Ecto neural progenitor cell (in vitro differentiated cells): ENCODE measurements at regions not wholly inside any gene's neighbourhood (a gene's known extent, or its start where the extent isn't known, plus 50 kb on each side); places are given as distances from the start of the nearest gene placed in this dataset.
"Not testable (repeated sequence)": the region's sequence is repeated elsewhere in the genome, so short reads cannot be mapped to it uniquely, and the experiment has no call there.

Experiments
- DNase-seq: peaks from one replicate; pipeline ENCODE4 v3.0.0-alpha.2; 2018; ENCODE audit warnings: low spot score

DNA sequence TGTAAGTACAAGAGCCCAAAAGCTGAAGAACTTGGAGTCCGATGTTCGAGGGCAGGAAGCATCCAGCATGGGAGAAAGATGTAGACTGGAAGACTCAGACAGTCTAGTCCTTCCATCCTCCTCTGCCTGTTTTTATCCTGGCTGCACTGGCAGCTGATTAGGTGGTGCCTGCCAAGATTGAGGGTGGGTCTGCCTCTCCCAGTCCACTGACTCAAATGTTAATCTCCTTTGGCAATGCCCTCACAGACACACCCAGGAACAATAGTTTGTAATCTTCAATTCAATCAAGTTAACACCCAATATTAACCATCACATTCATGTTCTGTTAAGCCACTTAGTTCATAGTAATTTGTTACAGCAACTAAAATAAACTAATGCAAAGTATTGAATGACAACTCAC lies 904.4 kb upstream of the HS3ST1 start:
- DNase-seq = not testable (repeated sequence)

DNA sequence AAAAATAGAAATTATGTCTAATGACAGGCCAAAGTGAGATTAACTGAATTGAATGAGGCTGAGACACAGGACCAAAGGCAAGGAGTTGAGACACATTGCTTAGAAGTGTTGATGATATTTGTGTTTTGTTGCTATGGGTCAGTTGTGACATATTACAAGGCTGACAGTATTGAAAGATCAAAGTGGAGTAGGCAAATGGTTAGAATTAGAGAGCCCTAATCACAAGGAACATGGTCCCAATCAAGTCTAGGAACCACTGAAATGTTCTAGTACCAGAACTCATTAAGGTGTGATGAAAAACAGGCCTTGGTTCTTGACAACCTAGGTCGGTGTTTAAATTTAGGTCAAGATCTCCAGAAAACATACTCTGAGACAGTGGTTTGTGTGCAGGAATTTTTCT lies 896.3 kb upstream of the HS3ST1 start:
- no peak for DNase-seq

DNA sequence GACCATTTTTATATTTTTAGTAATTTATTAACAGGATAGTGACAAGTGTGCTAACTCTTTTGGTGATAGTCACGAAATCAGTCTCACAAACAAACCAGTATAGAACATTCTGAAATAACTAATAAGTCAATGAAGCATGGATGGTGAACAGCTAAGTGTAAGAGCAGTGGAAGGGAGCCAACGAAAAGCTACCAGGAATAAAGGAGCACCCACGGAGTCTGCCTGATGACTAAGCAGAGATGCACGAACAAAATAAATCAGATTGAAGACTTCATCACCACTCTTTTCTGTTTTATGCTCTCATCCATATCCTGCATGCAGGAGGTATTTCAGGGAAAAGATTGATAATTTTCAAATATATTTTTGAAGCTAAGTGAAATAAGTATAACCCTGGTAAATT lies 891.1 kb upstream of the HS3ST1 start:
- no peak for DNase-seq

DNA sequence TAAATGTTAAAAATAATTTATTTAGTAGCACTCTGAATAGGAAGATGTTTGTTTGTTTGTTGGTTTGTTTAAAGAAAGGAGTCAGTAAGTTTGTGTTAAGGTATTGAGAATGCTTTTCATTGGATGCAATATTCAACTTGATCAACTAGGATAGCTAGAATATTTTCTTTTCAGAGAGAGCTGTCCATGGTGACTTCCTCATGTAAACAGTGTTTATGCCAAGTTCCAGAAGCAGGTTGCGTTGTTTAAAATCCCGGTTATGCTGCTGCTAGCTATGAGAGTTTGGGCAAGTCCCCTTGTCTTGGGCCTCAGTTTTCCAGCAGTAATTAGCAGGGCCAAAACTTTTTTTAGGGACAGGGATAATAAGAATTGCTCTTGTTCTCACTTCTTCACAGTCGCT lies 876.2 kb upstream of the HS3ST1 start:
- DNase-seq = no peak

DNA sequence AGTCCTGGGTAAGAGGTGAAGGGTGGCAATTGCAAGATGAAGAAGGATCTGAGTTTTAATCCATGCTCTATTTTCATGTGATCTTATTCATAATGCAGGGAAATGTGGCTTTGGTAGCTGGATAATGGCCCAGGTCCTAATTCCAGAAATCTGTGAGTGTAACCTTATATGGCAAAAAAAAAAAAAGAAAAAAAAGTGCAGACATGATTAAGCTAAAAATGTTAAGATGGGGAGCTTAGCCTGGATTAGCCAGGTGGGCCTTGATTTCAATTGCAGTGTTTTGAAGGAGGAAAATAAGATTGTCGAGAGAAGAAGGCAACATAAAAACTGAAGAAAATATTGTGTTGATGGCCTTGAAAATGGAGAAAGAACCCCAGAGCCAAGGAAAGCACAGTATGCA lies 867.7 kb upstream of the HS3ST1 start:
- DNase-seq = no peak

DNA sequence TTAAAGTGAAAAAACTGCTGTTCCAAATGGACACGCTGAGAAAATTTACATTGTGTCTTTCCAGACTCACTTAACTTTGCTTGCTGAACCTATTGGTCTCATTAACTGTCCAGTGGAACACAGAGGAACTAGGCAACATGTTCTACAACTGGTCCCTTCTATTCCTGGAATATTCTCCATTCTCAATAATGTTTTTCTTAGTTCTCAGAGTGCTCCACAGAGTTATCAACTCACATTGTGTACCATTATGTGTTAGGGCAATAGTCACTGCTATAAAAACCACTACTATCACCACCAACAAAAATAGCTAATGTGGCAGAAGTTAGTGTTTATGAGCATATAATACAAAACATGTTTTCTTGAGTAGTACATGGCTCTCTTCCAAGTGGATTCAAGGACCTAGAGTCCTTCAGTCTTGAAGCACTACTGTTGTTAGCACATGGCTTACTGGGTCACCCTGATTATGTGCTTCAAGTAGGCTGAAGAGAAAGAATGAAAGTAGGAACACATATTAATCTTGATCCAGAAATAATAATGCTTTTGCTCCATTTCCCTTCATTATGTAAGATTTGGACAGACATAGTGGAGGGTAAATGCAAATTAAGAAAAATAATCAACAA lies 865.3 kb upstream of the HS3ST1 start:
- no peak for DNase-seq

DNA sequence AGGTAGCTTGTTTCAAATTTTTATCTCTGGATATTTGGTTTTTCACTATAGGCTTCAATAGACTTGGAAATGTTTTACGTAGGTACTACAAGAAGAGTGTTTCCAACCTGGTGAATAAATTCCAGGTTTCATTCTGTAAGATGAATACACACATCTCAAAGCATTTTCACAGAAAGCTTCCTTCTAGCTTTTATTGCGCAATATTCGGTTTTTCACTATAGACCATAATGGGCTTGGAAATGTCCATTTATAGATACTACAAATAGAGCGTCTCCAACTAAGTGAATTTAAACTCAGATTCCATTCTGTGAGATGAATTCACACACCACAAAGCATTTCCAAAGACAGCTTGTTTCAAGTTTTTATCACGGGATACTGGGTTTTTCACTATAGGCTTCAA lies 857.7 kb upstream of the HS3ST1 start:
- no peak for DNase-seq

DNA sequence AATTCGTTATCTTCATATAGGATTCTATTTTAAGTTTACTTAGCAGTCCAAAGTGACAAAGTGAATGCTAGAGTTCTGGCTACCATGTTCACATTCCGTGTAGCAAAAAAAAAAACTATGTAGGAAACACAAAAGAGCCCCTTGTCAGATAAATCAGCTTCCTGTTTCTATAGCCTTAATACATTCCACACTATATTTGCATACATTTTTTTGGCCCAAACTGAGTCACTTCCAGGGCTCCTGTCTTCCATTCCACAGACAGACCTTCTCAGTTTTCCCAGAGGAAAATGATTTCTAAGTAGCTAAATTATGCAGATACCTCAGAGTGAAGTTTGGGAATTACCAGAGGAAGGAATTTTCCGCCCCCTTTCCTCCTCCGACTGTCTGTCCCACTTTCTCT lies 841.9 kb upstream of the HS3ST1 start:
- no peak for DNase-seq

DNA sequence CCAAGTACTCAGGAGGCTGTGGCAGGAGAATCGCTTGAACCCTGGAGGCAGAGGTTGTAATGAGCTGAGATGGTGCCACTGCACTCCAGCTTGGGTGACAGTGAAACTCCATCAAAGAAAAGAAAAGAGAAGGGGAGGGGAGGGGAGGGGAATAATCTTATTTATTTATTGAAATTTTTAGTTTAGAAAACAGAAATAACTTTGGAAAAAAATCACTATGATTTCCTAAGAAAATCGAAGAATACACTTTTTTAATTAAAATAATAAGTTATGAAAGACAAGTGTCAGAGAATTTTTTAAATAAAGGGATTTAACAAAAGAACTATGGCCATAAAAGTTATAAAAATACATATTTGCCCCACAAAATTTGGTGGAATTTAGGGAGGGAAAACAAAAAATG lies 836.9 kb upstream of the HS3ST1 start:
- no peak for DNase-seq

DNA sequence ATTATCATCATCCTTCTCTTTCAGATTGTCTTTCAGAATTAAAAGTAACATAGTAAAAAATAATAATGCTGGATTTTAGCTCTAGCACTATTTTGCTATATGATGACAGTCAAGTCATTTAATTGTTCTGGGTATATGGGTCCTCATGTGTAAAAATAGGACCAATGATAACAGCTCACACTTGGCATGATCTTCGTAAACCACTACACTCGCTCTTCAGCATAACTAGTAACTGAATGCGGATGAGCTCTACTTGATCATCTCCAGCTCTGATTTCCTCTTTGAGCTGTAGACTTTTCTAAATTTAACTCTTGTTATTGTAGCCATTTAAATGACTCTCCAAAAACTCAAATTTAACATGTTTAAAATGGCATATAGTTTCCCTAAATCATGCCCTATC lies 831.8 kb upstream of the HS3ST1 start:
- DNase-seq = no peak

DNA sequence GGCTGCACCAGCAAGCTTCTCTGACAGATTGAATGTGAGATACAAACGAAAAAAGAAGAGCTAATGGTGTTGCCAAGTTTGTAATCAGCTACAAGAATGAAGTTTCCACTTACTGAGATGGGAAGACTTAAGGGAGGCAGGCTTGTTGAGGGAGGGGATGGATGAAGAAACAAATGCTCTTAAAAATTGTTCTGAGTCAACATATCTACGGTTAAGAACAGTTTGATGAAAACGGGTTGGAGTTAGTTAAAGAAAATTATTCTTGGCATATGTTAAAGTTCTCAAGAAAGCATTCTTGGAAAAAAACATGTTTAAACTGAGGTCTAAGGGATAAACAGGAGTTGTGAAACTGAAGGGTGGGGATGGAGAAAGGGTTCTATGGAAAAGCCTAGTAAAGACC lies 816.3 kb upstream of the HS3ST1 start:
- DNase-seq = no peak

DNA sequence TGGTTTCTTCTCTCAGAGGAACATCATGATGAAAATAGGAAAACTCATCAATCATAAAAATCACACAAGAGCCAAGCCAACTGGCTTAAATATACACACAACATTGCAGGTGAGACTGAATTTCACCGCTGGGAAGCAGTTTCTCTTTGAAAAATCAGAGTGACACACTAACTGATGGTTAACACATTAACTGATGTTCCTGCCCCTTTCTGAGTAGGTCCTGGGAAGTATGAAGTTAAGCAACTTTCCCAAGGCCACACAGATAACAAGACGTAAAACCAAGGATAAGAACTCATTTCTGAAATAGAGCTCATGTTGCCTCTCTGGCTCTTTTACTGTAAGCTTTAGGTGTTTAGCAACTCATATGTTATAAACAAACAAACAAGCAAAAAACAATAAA lies 813.7 kb upstream of the HS3ST1 start:
- no peak for DNase-seq

DNA sequence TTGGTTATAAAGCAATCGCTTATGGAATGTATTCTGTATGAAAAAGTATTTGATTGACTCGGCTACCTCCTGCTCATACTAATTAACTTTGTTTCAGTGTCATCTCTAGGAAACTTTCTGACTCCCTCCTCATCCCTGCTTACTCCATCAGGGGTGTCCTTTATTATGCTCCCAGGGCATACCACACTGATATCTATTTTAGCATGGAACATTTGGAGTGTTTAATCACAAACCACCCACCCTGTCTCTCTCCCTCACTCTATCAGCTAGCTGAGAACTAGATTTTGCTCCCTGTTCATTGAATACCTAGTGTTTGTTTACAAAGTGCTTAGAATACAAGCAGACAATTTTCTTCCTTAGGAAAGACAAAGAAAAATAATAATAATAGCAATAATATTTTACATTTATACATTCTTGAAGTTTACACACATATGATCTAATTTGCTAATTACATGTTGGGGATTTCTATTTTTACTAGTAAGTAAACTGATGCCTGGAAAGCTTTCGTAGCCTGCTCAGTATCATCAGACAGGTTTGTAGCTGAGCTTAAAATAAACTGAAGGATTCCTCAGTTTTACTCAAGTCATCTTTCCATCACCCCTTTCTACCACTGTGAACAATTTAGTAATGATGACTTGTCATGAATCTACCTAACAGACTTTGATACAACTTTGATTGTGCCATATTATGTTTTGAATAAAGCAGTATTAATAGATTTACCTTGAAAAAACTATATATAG lies 811.4 kb upstream of the HS3ST1 start:
- DNase-seq = no peak

DNA sequence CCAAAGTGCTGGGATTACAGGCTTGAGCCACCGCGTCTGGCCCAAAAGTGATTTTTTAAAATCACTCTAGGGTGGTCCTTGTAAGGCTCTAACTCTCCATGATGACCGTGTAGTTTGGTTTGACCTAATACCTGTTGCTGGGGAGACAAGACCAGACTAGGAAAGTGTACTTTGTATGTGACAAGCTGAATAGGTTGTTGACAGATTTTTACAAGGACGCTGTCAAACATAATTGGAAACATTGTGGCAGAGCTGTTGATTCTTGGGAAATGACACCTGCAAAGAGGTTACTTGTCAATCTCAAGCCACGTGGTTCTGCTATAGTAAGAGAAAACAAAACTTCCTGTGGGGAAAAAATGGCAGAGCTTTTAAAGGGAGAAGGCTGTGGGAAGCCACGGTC lies 802.4 kb upstream of the HS3ST1 start:
- DNase-seq = no peak

DNA sequence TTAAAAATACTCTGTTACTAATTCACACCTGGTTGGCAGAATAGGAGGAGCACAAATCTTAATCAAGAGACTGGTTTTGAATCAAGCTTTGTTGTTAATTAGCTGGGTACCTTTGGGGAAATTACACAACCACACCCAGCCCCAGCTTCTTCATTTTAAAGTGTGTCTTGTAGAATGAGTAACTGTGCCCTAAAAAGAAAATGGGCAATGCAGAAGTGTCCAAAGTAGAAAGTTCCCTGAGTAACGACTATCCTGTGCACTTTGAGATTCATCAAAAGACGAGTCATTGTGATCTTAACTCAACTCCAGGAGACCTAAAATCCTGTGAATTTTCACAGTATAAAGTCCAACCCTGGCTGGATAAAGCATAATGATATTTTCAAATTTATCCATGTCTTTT lies 792.3 kb upstream of the HS3ST1 start:
- DNase-seq = no peak

DNA sequence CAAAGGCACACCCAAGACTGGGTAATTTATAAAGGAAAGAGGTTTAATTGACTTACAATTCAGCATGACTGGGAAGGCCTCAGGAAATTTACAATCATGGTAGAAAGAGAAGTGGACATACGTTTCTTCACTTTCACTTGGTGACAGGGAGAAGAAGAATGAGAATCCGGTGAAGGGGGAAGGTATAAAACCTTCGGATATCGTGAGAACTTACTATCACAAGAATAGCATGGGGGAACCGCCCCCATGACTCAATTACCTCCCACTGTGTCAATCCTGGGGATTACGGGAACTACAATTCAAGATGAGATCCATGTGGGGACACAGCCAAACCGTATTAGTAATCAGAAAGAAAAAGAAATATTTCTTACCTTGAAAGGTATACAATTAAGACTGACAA lies 782.9 kb upstream of the HS3ST1 start:
- DNase-seq = no peak

DNA sequence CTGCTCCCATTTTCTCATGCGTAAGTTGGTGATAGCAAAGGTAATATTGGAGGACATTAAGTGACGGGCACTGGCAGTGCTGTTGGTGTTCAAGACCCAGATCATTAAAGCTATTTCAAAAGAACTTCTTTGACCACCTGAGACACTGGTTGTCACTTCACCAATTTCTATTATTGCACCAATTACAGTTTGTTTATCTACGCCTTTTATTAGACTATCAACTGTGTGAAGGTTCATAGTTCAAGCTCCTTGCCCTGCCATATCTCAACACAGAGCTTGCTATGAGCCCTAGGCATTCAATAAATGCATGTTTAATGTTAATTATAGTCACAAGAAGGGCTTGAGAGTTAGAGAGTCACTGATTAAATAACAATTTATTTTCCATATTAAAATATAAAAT lies 778.7 kb upstream of the HS3ST1 start:
- DNase-seq = no peak

DNA sequence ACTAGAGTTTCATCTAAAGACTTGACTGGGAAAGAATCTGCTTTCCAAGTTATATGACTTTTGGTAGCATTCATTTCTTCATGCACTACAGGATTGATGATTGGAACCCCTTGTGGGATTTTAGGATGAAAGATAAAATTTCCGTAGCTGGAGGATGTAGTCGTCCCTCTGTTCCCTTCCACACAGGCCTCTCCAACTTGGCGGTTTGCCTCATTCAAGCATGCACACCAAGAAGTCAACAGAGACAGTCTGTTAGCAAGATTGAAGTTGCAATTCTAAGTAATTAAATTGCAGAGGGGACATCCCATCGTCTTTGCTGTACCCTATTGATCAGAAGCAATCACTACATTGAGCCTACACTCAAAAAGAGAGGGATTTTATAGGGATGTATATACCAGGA lies 777.4 kb upstream of the HS3ST1 start:
- DNase-seq = no peak

DNA sequence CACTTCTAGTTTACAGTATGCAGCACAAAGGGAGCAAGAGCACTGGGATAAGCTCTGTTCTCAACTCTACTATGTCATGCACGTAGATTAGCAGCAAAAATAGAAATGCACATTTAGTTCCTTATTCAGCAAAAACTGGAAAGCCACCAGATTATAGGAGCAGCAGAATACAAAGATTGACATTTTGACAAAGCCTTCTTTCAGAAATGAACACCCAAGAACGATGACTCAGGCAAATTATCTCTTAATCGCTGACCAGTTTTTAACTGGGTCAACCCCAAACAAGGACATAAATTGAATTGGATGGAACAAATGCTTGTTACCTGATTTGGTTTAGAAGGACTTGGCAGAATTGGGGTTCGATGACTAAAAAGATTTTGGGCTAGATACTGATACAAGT lies 775.3 kb upstream of the HS3ST1 start:
- no peak for DNase-seq

DNA sequence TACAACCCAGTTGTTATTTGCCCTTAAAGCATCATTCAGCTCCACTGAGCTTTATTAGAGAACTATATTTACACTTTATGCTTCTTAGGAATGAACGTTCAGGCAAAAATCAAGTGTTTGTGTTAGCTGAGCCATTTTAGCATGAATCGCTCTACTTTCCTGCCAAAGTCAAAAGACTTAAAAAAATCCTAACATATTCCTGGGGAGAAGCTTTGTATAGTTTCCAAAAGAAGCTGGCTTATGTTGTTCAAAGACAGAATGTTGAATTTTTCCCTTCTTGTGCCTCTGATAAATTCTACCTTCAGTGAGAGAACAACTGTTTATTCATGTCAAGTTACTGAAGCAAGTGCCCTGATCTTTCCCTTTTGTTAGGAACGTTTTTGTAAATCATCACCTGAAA lies 771.5 kb upstream of the HS3ST1 start:
- no peak for DNase-seq

DNA sequence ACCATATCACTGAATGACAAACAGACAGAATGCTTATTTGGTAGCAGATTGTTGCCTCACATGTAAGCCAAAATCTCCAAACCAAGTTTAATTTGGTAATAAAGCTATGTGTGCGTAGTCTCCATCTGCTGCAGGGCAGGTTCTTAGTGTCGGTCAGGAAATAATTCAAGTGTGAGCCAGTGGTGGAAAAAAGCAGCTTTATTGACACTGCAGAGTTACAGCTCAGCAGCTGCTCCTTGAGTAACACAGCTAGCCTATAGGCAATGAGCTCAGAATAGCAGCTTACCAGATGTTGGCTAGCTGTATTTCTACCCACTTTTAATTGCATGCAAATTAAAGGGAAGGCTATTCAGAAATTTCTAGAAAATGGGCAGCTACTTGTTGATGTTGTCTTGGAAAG lies 757.8 kb upstream of the HS3ST1 start:
- no peak for DNase-seq

DNA sequence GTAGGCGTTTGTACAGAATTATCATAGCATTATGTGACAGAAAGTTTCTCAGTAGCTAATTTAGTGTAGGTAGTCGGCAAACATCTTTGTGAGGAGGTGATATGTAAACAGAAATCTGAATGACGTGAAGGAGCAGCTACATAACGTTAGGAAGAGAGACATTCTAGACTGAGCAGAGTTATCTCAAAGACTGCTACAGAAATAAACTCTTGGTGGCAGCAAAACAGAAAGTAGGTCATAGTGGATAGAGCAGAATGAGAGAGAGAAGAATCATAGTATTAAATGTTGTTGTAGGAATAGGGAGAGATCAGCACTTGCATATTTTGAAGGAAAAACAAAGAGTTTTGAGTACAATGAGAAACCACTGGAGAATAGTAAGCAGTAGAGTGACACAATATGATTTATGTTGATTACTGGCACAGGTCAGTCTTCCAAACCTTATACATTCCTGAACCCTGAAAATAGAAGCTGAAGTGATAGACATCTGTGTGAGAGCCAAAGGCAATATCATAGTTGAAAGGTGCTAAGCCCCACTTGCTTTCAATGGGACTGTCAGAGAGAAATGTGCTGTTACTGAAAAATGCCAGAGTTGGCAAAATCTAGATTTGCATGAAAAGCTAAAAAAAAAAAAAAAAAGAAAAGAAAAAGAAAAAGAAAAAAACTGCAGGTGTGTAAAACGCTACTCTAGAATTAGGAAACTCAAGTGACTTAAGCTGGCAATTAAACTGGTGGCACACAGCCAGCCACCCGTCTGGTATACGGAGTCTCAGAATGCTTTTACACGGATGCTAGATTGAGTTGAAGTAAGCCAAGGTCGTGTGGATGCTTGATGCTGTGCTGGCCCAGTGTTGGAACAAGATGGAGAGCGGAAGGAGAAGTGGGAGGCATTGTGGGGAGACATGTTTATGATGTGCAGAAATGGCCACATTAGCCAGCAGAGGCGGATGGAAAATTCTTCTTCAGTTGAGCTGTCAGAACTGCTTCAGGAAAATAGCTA lies 750.2 kb upstream of the HS3ST1 start:
- no peak for DNase-seq

DNA sequence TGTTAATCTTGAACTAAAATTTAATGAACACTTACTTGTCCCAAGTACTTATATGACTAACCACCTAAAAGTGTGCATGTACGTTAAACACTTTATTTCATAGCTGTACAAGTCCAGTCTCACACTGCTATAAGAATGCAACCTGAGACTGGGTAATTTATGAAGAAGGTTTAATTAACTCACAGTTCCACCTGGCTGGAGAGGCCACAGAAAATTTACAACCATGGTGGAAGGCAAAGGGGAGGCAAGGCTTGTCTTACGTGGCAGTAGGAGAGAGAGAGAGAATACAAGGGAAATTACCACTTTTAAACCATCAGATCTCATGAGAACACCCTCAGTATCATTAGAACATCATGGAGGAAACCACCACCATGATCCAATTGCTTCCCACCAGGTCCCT lies 748.7 kb upstream of the HS3ST1 start:
- DNase-seq = no peak
